Gastrocnemius medialis (tissue), 4 donors: ENCODE measurements at regions not wholly inside any gene's neighbourhood (a gene's known extent, or its start where the extent isn't known, plus 50 kb on each side); places are given as distances from the start of the nearest gene placed in this dataset.
A peak's percentile ranks its signal among the peaks of the same experiment; 100 is the strongest.
"Not testable (repeated sequence)": the region's sequence is repeated elsewhere in the genome, so short reads cannot be mapped to it uniquely, and the experiment has no call there.

Source experiments
- ATAC-seq, 2 donors: fragments of 150-250 bp; one replicate each; pipeline ENCODE4 v1.9.1; 2016
- DNase-seq, 2 donors: peaks; one replicate each; pipeline ENCODE4 v3.0.0-alpha.2; 2019
- H3K27ac ChIP-seq, 4 donors: fragments of 200-600 bp; sonication (generic); 1 replicate in 1 of 4; 2 replicates in 3 of 4; pipeline ENCODE4 v1.5.1; 2016 to 2018; ENCODE audit warnings: mild to moderate bottlenecking in 2 of 4, moderate library complexity in 1 of 4
- H3K27me3 ChIP-seq, 3 donors: fragments of 200-600 bp; sonication (generic) in 2 of 3; 1 replicate in 1 of 3; 2 replicates in 2 of 3; pipeline versions ENCODE4 v1.5.1 to v1.6.0; 2016 to 2019; ENCODE audit warnings: mild to moderate bottlenecking in 1 of 3, moderate library complexity in 1 of 3
- H3K36me3 ChIP-seq, 2 donors: fragments of 200-600 bp; sonication (generic) in 1 of 2; one replicate each; pipeline ENCODE4 v1.5.1; 2017 to 2018
- H3K4me1 ChIP-seq, 2 donors: fragments of 200-600 bp; sonication (generic) in 1 of 2; one replicate each; pipeline ENCODE4 v1.5.1; 2016 to 2017; ENCODE audit warnings: mild to moderate bottlenecking in 2 of 2
- H3K4me3 ChIP-seq, 4 donors: fragments of 200-600 bp; sonication (generic) in 3 of 4; 1 replicate in 1 of 4; 2 replicates in 3 of 4; pipeline ENCODE4 v1.5.1; 2016 to 2019; ENCODE audit warnings: mild to moderate bottlenecking in 2 of 4
- H3K9me3 ChIP-seq, 3 donors: fragments of 200-600 bp; sonication (generic) in 2 of 3; 1 replicate in 1 of 3; 2 replicates in 2 of 3; pipeline ENCODE4 v1.5.1; 2016 to 2019
- CTCF ChIP-seq, 5 experiments: fragments of 450-650 bp in 3 of 5; fragments of 200-600 bp in 2 of 5; sonication (generic) in 2 of 5; IDR thresholded peaks in 4 of 5; conservative IDR thresholded peaks in 1 of 5; 1 replicate in 4 of 5; 2 replicates in 1 of 5; pipeline ENCODE4 v1.5.1; 2016 to 2019; ENCODE audit warnings: antibody characterized with exemption in 5 of 5, mild to moderate bottlenecking in 3 of 5, moderate library complexity in 3 of 5
- POLR2A ChIP-seq, 2 donors: fragments of 450-650 bp; IDR thresholded peaks; one replicate each; pipeline ENCODE4 v1.6.1; 2017; ENCODE audit warnings: antibody characterized with exemption in 2 of 2, mild to moderate bottlenecking in 2 of 2, moderate library complexity in 2 of 2
- in situ Hi-C, 4 donors: fragments of 200-750 bp; cut with MboI; loops; one replicate each; pipeline versions ENCODE4 v1.15.0 to v1.8.0; 2017; ENCODE audit warnings: low sequenced_read_pairs in 4 of 4
- intact Hi-C: fragments of 100-400 bp; cut with DNase I; formaldehyde crosslinking; loops from one replicate; pipeline ENCODE4 v1.15.1; 2023; ENCODE audit warnings: low total_unique reads

GRCh38 chr2:109715313-109715805 is 78.7 kb upstream of the RGPD5 start:
- Histone ChIP-seq H3K27ac (no peak overlapping the region), H3K9me3 (no peaks in the 10 kb centered on the region), H3K4me3 (no peak overlapping the region), H3K27me3 (no peaks in the 10 kb centered on the region), H3K4me1 (peaks cover 0 to 5% of the 10 kb centered on the region in 2 donors), H3K36me3 (no peaks in the 10 kb centered on the region)
- ATAC-seq (no peak), DNase-seq (no peak)
- TF ChIP-seq CTCF (IDR thresholded peaks at IDR 0.05 in 4 of 5, conservative IDR thresholded peaks at IDR 0.05 in 1 of 5) (peak in 3 of 5 experiments; percentile 29 to 50 (median 31)), POLR2A (IDR thresholded peaks at IDR 0.05) (no peak)
- in situ Hi-C loops (loop anchor here in 1 of 4 donors (10.0 kb wide), 1 partner anchor 171 kb away; no protein-coding TSS in a partner anchor), intact Hi-C loops (loop anchor here (5.0 kb wide), 1 partner anchor 168 kb away; no protein-coding TSS in a partner anchor)

- not testable (repeated sequence) for H3K27me3 ChIP-seq, H3K27ac ChIP-seq, H3K9me3 ChIP-seq, H3K36me3 ChIP-seq, DNase-seq, ATAC-seq, H3K4me3 ChIP-seq, H3K4me1 ChIP-seq
- in situ Hi-C loops (loop anchor here in 1 of 4 donors (10.0 kb wide), 1 partner anchor 172 kb away; no protein-coding TSS in a partner anchor), intact Hi-C loops (loop anchor here (5.0 kb wide), 1 partner anchor 169 kb away; no protein-coding TSS in a partner anchor)
These were observed 77.5 kb upstream of the RGPD5 start for GRCh38 chr2:109716596-109716995.

GRCh38 chr2:109718139-109718538 is 76.0 kb upstream of the RGPD5 start:
- no peak for ATAC-seq
- no peak for DNase-seq
- Histone ChIP-seq H3K9me3 (no peaks in the 10 kb centered on the region), H3K4me1 (peaks cover 0 to 5% of the 10 kb centered on the region in 2 donors), H3K27me3 (no peaks in the 10 kb centered on the region), H3K4me3 (no peak overlapping the region), H3K27ac (no peak overlapping the region), H3K36me3 (no peaks in the 10 kb centered on the region)
- TF ChIP-seq POLR2A (IDR thresholded peaks at IDR 0.05): no peak
- TF ChIP-seq CTCF (IDR thresholded peaks at IDR 0.05 in 4 of 5, conservative IDR thresholded peaks at IDR 0.05 in 1 of 5): no peak
- in situ Hi-C loops (loop anchor here in 1 of 4 donors (10.0 kb wide), 1 partner anchor 173 kb away; no protein-coding TSS in a partner anchor), intact Hi-C loops (loop anchor here (5.0 kb wide), 1 partner anchor 171 kb away; no protein-coding TSS in a partner anchor)

GRCh38 chr2:109719871-109720270 is 74.2 kb upstream of the RGPD5 start:
- in situ Hi-C loops: loop anchor here in 1 of 4 donors (10.0 kb wide), 1 partner anchor 175 kb away; no protein-coding TSS in a partner anchor
- peaks cover 0 to 5% of the 10 kb centered on the region in 2 donors for H3K4me1 ChIP-seq
- H3K27ac ChIP-seq: peak overlapping the region in 2 of 4 donors; percentile 58 to 76
- ATAC-seq: peak; percentile 94 to 98
- H3K27me3 ChIP-seq: no peaks in the 10 kb centered on the region
- no peaks in the 10 kb centered on the region for H3K9me3 ChIP-seq
- H3K4me3 ChIP-seq: no peak overlapping the region
- peak; percentile 53 to 64 for DNase-seq
- no peaks in the 10 kb centered on the region for H3K36me3 ChIP-seq
- no peak for TF ChIP-seq POLR2A (IDR thresholded peaks at IDR 0.05)
- no peak for TF ChIP-seq CTCF (IDR thresholded peaks at IDR 0.05 in 4 of 5, conservative IDR thresholded peaks at IDR 0.05 in 1 of 5)
- intact Hi-C loops: loop anchor here (5.0 kb wide), 1 partner anchor 173 kb away; no protein-coding TSS in a partner anchor

GRCh38 chr2:109720380-109721106 is 73.6 kb upstream of the RGPD5 start:
- H3K27me3 ChIP-seq: no peaks in the 10 kb centered on the region
- H3K36me3 ChIP-seq: no peaks in the 10 kb centered on the region
- peak overlapping the region in 2 of 4 donors; percentile 48 to 72 for H3K27ac ChIP-seq
- TF ChIP-seq POLR2A (IDR thresholded peaks at IDR 0.05) (no peak), CTCF (IDR thresholded peaks at IDR 0.05 in 4 of 5, conservative IDR thresholded peaks at IDR 0.05 in 1 of 5) (no peak)
- intact Hi-C loops (no loop called here), in situ Hi-C loops (no loop called here)
- ATAC-seq: peak in 1 of 2 donors; percentile 2
- H3K4me1 ChIP-seq: peaks cover 0 to 5% of the 10 kb centered on the region in 2 donors
- no peak overlapping the region for H3K4me3 ChIP-seq
- no peaks in the 10 kb centered on the region for H3K9me3 ChIP-seq
- no peak for DNase-seq
